ENCODE measurements at regions not wholly inside any gene's neighbourhood (a gene's known extent, or its start where the extent isn't known, plus 50 kb on each side); places are given as distances from the start of the nearest gene placed in this dataset.
"Not testable (repeated sequence)": the region's sequence is repeated elsewhere in the genome, so short reads cannot be mapped to it uniquely, and the experiment has no call there.

DNA sequence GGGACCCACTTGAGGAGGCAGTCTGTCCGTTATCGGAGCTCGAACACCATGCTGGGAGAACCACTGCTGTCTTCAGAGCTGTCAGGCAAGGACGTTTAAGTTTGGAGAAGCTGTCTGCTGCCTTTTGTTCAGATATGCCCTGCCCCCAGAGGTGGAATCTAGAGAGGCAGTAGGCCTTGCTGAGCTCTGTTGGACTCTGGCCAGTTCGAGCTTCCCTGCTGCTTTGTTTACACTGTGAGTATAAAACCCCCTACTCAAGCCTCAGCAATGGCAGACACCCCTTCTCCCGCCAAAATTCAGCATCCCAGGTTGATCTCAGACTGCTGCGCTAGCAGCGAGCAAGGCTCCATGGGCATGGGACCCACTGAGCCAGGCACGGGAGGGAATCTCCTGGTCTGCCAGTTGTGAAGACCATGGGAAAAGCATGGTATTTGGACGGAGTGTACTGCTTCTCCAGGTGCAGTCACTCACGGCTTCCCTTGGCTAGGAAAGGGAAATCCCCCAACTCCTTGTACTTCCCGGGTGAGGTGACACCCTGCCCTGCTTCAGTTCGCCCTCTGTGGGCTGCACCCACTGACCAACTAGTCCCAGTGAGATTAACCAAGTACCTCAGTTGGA lies 134.5 kb upstream of the RBMS1 start:
- not testable (repeated sequence) for H3K4me3 Mint-ChIP-seq; H3K9me3 Mint-ChIP-seq; DNase-seq; H3K27me3 Mint-ChIP-seq; H3K4me1 Mint-ChIP-seq (ENCODE audit: low read depth in 2 of 2); ATAC-seq (replicated peaks); H3K36me3 Mint-ChIP-seq (ENCODE audit: insufficient read depth); H3K27ac Mint-ChIP-seq

DNA sequence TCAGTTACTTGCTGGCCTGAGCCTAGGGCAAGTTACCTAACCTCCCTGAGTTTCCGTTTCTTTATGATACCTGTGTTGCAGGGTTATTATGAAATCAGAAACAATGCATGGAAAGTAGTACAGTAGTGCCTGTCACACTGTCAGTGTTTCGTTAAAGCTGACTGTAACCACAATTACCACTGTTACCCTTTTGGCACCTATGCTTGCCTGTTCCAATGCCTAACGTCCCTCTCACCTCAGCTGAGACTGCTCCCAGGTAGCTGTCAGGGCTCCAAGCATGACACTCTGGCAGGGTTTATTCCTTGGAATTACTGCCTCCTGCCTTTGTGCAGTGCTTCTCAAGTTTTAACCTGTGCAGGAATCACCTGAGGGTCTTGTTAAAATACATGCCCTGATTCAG lies 135.2 kb upstream of the RBMS1 start:
- DNase-seq (no peak), ATAC-seq (replicated peaks) (no peak)
- Mint-ChIP-seq H3K27ac (no peak overlapping the region), H3K4me3 (no peak overlapping the region), H3K4me1 (ENCODE audit: low read depth in 2 of 2) (no peaks in the 10 kb centered on the region), H3K27me3 (peaks cover 4 to 5% of the 10 kb centered on the region in 2 donors), H3K36me3 (ENCODE audit: insufficient read depth) (no peaks in the 10 kb centered on the region), H3K9me3 (no peaks in the 10 kb centered on the region)

DNA sequence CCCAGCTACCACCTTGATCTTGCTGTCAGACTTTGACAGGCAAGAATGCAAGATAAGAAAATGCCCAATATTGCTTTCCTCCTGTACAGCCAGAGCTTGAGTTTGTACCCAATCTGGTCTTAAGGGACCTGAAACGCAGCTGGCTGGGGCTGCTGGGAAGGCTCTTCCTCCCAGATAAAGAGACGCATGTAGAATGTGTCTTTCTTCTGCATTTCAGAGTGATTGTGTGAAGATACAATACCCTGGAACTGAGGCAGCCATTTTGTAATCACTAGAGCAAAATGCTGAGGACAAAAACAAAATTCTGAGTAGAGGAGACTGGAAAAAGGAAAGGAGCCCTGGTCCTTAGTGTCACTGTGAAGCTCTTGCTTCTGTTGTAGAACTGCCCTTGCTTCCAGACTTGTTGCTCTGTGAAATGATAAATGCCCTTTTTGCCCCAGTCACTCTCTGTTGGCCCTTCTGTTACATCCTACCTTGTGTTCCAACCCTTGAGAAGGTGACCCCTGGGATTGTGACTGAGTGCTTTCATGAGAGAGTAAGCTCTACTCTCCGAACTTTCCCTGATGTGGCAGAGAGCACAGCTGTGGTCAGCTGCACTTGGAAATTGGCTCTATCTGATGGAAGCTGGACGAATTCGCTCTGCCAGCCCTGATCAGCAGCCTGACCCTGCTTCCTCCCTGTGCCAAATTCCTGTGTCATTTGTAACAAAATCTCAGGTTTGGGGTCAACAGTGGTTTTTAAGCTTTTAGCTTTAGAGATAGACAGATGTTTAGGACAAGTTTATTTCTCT lies 137.4 kb upstream of the RBMS1 start:
- ATAC-seq (replicated peaks): no peak
- no peak for DNase-seq
- Mint-ChIP-seq H3K36me3 (ENCODE audit: insufficient read depth) (no peaks in the 10 kb centered on the region), H3K27ac (no peak overlapping the region), H3K4me1 (ENCODE audit: low read depth in 2 of 2) (no peaks in the 10 kb centered on the region), H3K9me3 (no peaks in the 10 kb centered on the region), H3K27me3 (peaks cover 9 to 13% of the 10 kb centered on the region in 2 donors), H3K4me3 (no peak overlapping the region)

DNA sequence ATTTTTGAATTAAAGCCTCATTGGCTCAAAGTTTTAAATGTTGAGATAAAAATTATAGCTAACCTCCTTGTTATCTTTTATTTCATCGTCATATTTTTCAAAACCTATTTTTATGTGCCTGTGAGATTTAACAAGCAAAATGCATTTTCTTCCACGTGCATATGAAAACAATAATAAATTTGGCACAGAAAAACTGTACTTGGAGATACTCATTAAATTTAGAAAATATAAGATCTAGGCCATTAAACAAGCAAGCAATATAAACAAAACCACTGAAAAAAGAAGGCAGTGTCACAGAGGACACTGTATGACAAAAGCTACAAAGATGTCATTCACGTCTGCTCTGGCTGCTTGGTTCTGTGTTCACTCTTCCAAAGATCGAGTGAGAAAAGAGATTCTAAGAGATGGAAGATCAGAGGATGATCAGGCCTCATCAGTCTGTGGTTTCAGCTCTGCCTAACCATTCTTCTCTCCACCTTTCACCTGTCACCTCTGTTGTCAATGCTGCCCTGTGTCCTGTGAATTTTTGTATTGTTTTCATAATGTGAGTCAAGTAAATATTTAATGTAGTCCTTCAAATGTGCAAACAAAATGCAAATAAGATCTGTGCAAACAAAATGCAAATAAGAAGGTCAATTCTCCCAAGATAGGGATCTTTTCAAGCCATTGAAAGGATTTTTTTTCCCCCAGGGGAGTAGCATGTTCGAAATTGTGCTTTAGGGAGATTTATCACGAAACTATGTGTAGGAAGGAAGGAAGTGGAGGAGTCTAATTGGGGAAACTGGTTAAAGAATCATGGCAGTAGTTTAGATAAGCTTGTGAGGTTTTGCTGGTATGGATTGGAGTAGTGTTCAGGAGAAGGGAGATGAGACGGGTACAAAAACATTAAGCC lies 138.7 kb upstream of the RBMS1 start:
- H3K27me3 Mint-ChIP-seq: peaks cover 16 to 20% of the 10 kb centered on the region in 2 donors
- H3K36me3 Mint-ChIP-seq (ENCODE audit: insufficient read depth): no peaks in the 10 kb centered on the region
- no peak for ATAC-seq (replicated peaks)
- no peak for DNase-seq
- no peaks in the 10 kb centered on the region for H3K4me1 Mint-ChIP-seq (ENCODE audit: low read depth in 2 of 2)
- no peaks in the 10 kb centered on the region for H3K9me3 Mint-ChIP-seq
- no peak overlapping the region for H3K4me3 Mint-ChIP-seq
- no peak overlapping the region for H3K27ac Mint-ChIP-seq

DNA sequence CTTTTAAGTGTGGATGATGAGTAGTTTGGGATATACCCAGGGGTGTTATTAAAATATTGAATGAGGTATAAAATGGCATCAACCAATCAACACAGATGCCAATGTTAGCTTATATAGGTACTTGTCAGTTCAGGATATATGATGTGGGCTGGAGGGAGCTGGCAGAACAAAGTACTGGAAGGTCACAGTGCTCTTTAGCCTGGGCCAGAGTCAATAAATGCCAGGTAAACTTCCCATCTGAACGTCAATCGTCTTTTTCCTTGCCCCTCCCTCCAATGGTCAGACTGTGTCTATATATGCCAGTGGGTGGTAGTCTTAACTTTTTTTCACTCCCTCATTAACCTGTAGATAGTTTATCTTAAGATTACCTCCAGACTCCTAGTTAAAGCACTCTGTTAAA lies 140.8 kb upstream of the RBMS1 start:
- Mint-ChIP-seq H3K9me3 (peaks cover 2 to 5% of the 10 kb centered on the region in 2 donors), H3K4me3 (no peak overlapping the region), H3K4me1 (ENCODE audit: low read depth in 2 of 2) (no peaks in the 10 kb centered on the region), H3K27me3 (peaks cover 18 to 36% of the 10 kb centered on the region in 2 donors), H3K36me3 (ENCODE audit: insufficient read depth) (no peaks in the 10 kb centered on the region), H3K27ac (no peak overlapping the region)
- DNase-seq (no peak), ATAC-seq (replicated peaks) (no peak)

DNA sequence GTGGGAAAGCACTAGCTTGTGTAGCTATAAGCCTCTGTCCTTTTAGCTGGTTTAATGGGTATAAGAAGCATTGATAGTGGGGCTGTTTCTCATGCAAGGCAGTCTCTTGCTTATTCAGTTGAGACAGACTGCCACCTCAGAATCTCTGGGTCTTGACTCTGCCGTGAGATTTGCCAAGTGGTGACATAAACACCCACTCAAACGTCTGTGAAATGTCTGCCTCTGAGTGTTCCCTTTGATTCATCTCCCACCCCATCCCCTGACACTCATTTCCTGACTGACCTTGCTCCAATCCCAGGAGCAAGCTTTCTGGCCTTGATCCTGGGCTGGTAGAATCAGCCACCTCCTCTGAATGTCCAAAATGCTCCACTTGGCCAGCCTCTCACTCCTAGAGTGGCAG lies 141.9 kb upstream of the RBMS1 start:
- no peak overlapping the region for H3K4me3 Mint-ChIP-seq
- peaks cover 3 to 14% of the 10 kb centered on the region in 2 donors for H3K9me3 Mint-ChIP-seq
- peaks cover 18 to 38% of the 10 kb centered on the region in 2 donors for H3K27me3 Mint-ChIP-seq
- H3K27ac Mint-ChIP-seq: no peak overlapping the region
- ATAC-seq (replicated peaks) (no peak), DNase-seq (no peak)
- no peaks in the 10 kb centered on the region for H3K4me1 Mint-ChIP-seq (ENCODE audit: low read depth in 2 of 2)
- H3K36me3 Mint-ChIP-seq (ENCODE audit: insufficient read depth): no peaks in the 10 kb centered on the region

DNA sequence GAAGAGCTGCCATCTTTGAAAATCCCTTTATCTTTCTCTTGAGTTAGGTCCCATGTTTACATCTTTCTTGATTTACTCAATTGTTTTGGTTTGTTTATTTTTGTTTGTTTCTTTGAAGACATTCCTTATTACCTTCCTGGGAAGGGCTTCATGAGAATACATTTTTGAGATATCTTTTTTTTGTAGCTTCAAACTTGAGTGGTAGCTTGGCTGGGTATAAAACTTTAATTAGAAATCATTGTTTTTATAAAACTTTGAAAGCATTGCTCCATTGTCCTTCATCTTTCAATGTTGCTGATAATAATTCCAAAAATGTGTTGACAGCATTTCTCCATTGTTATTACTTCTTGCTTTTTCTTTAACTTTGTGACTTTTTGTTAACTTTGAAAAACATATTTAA lies 145.9 kb upstream of the RBMS1 start:
- no peak overlapping the region for H3K4me3 Mint-ChIP-seq
- peaks cover 9 to 41% of the 10 kb centered on the region in 2 donors for H3K27me3 Mint-ChIP-seq
- H3K4me1 Mint-ChIP-seq (ENCODE audit: low read depth in 2 of 2): no peaks in the 10 kb centered on the region
- no peak for ATAC-seq (replicated peaks)
- H3K36me3 Mint-ChIP-seq (ENCODE audit: insufficient read depth): no peaks in the 10 kb centered on the region
- no peak overlapping the region for H3K27ac Mint-ChIP-seq
- H3K9me3 Mint-ChIP-seq: peaks cover 3 to 14% of the 10 kb centered on the region in 2 donors
- no peak for DNase-seq

DNA sequence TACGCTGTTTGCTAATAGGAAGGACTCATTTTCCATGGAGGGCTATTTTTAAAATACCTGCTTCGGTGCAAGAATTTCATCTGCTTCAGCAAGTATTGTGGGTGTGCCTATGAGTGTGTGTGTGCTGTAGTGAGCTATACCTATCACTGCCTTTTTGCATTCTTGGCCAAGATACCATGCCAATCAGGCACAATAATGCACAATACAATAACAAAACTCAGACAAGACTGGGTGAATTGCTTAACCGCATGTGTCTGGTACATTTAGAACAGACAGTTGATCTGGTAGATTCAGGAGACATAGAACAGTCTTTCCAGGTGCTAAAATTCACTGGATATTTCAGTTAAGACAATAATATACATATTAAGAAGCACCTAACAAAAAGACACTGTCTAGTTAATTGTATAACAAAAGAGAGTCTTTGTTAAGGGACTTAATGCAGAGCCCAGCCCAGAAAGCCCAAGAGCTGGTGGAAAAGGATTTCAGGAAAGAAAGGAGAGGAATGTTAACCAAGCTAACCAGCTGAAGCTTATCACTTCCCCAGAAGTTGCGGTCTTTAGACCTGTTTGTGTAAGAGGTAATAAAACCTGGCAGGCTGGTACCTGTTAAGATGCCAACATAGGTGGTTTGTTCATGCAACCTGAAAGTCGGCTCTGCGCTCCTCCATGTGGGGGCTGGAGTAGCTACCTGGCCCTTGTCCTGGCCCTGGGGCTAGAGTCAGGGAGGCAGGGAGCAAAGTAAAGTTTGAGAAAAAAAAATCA lies 153.3 kb upstream of the RBMS1 start:
- ATAC-seq (replicated peaks) (no peak), DNase-seq (no peak)
- Mint-ChIP-seq H3K4me3 (no peak overlapping the region), H3K36me3 (ENCODE audit: insufficient read depth) (peaks cover 5% of the 10 kb centered on the region), H3K27ac (no peak overlapping the region), H3K27me3 (peaks cover 0 to 22% of the 10 kb centered on the region in 2 donors), H3K9me3 (no peaks in the 10 kb centered on the region), H3K4me1 (ENCODE audit: low read depth in 2 of 2) (no peaks in the 10 kb centered on the region)

DNA sequence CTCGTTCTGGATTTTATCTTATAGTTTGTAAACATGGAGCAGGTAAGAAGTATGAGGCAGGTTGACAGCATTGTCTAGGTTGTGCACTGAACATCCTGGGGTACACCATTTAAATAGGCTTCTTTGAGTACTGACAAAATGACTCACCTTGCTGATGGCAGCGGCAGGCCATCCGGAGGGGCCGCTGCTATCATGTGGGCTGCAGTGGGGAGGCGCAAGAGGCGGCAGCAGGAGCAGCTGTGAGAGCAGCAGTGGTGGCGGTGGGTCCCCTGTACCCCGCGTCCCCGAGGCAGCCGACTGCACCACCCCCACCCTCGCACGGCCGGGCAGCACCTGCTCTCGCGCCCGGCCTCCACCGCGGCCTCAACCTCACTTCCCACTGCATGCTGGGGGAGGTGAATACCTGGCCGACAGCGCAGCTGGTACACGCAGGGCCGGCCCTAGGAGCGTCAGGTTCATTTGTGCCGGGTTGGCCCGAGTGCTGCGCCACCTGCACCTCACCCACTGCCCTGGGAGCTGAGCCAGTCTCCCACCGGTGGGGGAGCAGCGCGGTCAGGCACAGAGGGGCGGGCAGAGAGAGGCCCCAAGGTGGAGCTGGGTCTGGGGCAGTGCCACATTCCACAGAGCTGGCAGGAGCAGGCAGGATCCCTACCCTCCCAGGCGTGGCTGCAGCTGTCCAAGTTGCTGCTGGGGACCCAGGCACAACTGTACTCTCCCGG lies 154.5 kb upstream of the RBMS1 start:
- ATAC-seq (replicated peaks): no peak

DNA sequence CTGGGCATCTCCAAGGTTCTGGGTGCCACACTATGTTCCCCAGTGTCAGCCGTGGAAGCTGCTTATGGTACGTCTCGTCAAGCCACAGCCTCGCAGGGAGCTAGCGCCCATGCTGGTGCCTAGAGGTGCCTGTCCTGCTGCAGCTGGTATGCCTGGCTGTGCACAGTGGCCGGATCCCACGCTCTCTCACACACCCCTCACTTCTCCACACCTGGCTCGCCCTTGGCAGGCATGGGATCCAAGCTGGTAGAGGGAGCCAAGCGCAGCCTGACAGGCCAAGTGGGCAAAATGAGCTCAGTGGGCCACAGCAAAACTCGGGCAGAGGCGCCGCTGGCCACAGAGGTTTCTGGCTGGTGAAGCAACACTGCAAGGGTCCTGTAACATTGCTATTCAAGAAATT lies 156.1 kb upstream of the RBMS1 start:
- Mint-ChIP-seq H3K27ac (peak overlapping the region in 1 of 2 donors; percentile 22), H3K36me3 (ENCODE audit: insufficient read depth) (peaks cover 5% of the 10 kb centered on the region), H3K4me3 (no peak overlapping the region), H3K9me3 (no peaks in the 10 kb centered on the region), H3K4me1 (ENCODE audit: low read depth in 2 of 2) (peaks cover 9 to 10% of the 10 kb centered on the region in 2 donors), H3K27me3 (peaks cover 0 to 8% of the 10 kb centered on the region in 2 donors)
- DNase-seq: no peak
- no peak for ATAC-seq (replicated peaks)

More for the DNA sequence above, 154.5 kb upstream of the RBMS1 start:
- peaks cover 0 to 14% of the 10 kb centered on the region in 2 donors for H3K27me3 Mint-ChIP-seq
- peaks cover 5% of the 10 kb centered on the region for H3K36me3 Mint-ChIP-seq (ENCODE audit: insufficient read depth)
- no peak for DNase-seq
- H3K27ac Mint-ChIP-seq: no peak overlapping the region
- H3K4me3 Mint-ChIP-seq: no peak overlapping the region
- peaks cover 9 to 10% of the 10 kb centered on the region in 2 donors for H3K4me1 Mint-ChIP-seq (ENCODE audit: low read depth in 2 of 2)
- H3K9me3 Mint-ChIP-seq: no peaks in the 10 kb centered on the region

DNA sequence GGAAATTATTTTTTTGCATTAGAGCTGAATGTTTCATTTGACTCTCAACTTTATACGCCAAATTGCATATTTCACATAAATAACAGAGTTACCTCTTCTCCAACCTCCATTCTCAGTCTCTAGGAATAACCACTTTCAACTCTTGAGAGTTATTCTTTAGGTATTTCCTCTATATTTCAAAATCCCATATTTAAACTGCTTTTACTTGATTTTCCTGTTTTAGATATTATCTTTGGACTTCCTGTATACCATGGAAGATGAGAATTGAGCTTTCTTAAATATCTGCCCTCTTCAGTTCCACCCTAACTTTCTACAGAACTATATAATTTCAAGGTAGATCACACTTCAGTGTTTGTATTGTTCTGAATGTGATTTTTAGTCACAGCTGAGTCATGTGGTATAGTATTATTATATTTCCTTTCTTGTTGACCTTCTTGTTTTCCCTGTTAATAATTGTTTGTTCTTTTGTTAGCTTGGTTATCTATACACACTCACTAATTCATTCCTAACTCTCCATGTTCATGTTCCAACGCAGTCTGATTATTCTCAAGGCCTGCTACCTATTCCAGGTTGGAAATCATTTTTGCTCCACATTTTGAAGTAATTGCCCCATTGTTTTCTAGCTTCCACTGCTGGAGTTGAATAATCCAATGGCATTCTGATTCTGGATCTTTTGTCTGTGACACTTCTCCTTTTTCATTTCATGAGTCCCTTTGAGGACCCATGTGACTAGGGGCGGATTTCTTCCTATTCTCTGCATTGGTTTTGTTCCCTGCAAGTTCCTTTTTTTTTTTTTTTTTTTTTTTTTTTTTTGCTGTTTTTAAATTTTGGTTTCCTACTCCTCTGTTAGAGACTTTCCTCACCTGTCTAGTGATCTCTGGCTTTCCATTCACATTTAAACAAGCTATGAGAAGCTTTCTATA lies 156.8 kb upstream of the RBMS1 start:
- ATAC-seq (replicated peaks) (no peak), DNase-seq (no peak)
- Mint-ChIP-seq H3K4me3 (no peak overlapping the region), H3K9me3 (no peaks in the 10 kb centered on the region), H3K4me1 (ENCODE audit: low read depth in 2 of 2) (peaks cover 9 to 10% of the 10 kb centered on the region in 2 donors), H3K27ac (peak overlapping the region in 1 of 2 donors; percentile 20), H3K36me3 (ENCODE audit: insufficient read depth) (peaks cover 5% of the 10 kb centered on the region), H3K27me3 (peaks cover 0 to 6% of the 10 kb centered on the region in 2 donors)

Data from effector memory CD8-positive, alpha-beta T cell (primary cell).